Mesenchymal stem cell (in vitro differentiated cells and primary cell): ENCODE measurements at regions not wholly inside any gene's neighbourhood (a gene's known extent, or its start where the extent isn't known, plus 50 kb on each side); places are given as distances from the start of the nearest gene placed in this dataset.
A peak's percentile ranks its signal among the peaks of the same experiment; 100 is the strongest.

Experiments used
- DNase-seq: peaks from one replicate; pipeline ENCODE4 v3.0.0-alpha.2; 2013
- H2AFZ ChIP-seq: one replicate; pipeline ENCODE4 v1.6.1; 2013; ENCODE audit warnings: low read depth, mild to moderate bottlenecking, control low read depth, inconsistent platforms, low read length, moderate library complexity
- H2AK5ac ChIP-seq: 2 replicates; pipeline ENCODE4 v1.6.1; 2013; ENCODE audit warnings: low read length, moderate library complexity, mild to moderate bottlenecking, inconsistent platforms; ENCODE audit not compliant: severe bottlenecking
- H2BK120ac ChIP-seq: one replicate; pipeline ENCODE4 v1.6.1; 2013; ENCODE audit warnings: low read depth, mild to moderate bottlenecking, inconsistent platforms, low read length, moderate library complexity
- H2BK12ac ChIP-seq, 2 experiments: one replicate each; pipeline ENCODE4 v1.6.1; 2013; ENCODE audit warnings: inconsistent platforms in 2 of 2, low read length in 2 of 2, mild to moderate bottlenecking in 2 of 2, moderate library complexity in 2 of 2, control low read depth in 1 of 2
- H2BK15ac ChIP-seq: one replicate; pipeline ENCODE4 v1.6.1; 2013; ENCODE audit warnings: mild to moderate bottlenecking, low read depth, inconsistent platforms; ENCODE audit not compliant: poor library complexity, severe bottlenecking
- H2BK5ac ChIP-seq: 2 replicates; pipeline ENCODE4 v1.6.1; 2013; ENCODE audit warnings: low read depth, mild to moderate bottlenecking, low read length, control low read depth, inconsistent platforms; ENCODE audit not compliant: poor library complexity, severe bottlenecking
- H3K14ac ChIP-seq, 2 experiments: one replicate each; pipeline ENCODE4 v1.6.1; 2013; ENCODE audit warnings: inconsistent platforms in 2 of 2, low read length in 2 of 2, control low read depth in 1 of 2, mild to moderate bottlenecking in 1 of 2, moderate library complexity in 1 of 2
- H3K18ac ChIP-seq, 2 experiments: one replicate each; pipeline ENCODE4 v1.6.1; 2013; ENCODE audit warnings: inconsistent platforms in 2 of 2, low read length in 2 of 2, control low read depth in 1 of 2, low read depth in 1 of 2, mild to moderate bottlenecking in 1 of 2
- H3K23ac ChIP-seq, 2 experiments: one replicate each; pipeline ENCODE4 v1.6.1; 2013; ENCODE audit warnings: inconsistent platforms in 2 of 2, low read length in 2 of 2, mild to moderate bottlenecking in 2 of 2, moderate library complexity in 2 of 2, control low read depth in 1 of 2
- H3K27ac ChIP-seq: 2 replicates; pipeline ENCODE4 v1.5.1; 2013; ENCODE audit warnings: mild to moderate bottlenecking, moderate library complexity, low read length, control low read depth, inconsistent platforms; ENCODE audit not compliant: poor library complexity, severe bottlenecking
- H3K27me3 ChIP-seq, 2 experiments: 2 replicates each; pipeline versions ENCODE4 v1.6.1 to v1.7.0; 2013; ENCODE audit warnings: low read length in 2 of 2, mild to moderate bottlenecking in 2 of 2, moderate library complexity in 2 of 2, control low read depth in 1 of 2, inconsistent platforms in 1 of 2; ENCODE audit not compliant: control insufficient read depth in 1 of 2, insufficient read depth in 1 of 2
- H3K36me3 ChIP-seq, 2 experiments: 2 replicates each; pipeline versions ENCODE4 v1.6.1 to v1.7.0; 2013; ENCODE audit warnings: low read length in 2 of 2, control low read depth in 1 of 2, inconsistent platforms in 1 of 2, low read depth in 1 of 2, mild to moderate bottlenecking in 1 of 2; ENCODE audit not compliant: insufficient read depth in 2 of 2, control insufficient read depth in 1 of 2
- H3K4ac ChIP-seq, 2 experiments: one replicate each; pipeline ENCODE4 v1.6.1; 2013; ENCODE audit warnings: inconsistent platforms in 2 of 2, low read length in 2 of 2, mild to moderate bottlenecking in 2 of 2, moderate library complexity in 2 of 2, control low read depth in 1 of 2, low read depth in 1 of 2
- H3K4me1 ChIP-seq: 2 replicates; pipeline ENCODE4 v1.6.1; 2013; ENCODE audit warnings: low read depth, low read length, control low read depth; ENCODE audit not compliant: control insufficient read depth, insufficient read depth
- H3K4me2 ChIP-seq: 2 replicates; pipeline ENCODE4 v1.6.1; 2013; ENCODE audit warnings: low read length, mild to moderate bottlenecking, inconsistent platforms; ENCODE audit not compliant: poor library complexity, severe bottlenecking
- H3K4me3 ChIP-seq, 2 experiments: 2 replicates each; pipeline versions ENCODE4 v1.5.1 to v1.7.0; 2013; ENCODE audit warnings: low read length in 2 of 2, mild to moderate bottlenecking in 2 of 2, control low read depth in 1 of 2, low read depth in 1 of 2; ENCODE audit not compliant: insufficient read depth in 1 of 2
- H3K79me1 ChIP-seq: replicated peaks from 2 replicates; pipeline ENCODE4 v1.6.1; 2013; ENCODE audit warnings: mild to moderate bottlenecking, control low read depth, low read length, inconsistent platforms; ENCODE audit not compliant: poor library complexity, severe bottlenecking
- H3K9ac ChIP-seq: 2 replicates; pipeline ENCODE4 v1.7.0; 2013; ENCODE audit warnings: mild to moderate bottlenecking, low read length, moderate library complexity
- H3K9me3 ChIP-seq: 2 replicates; pipeline ENCODE4 v1.7.0; 2013; ENCODE audit warnings: mild to moderate bottlenecking, low read length; ENCODE audit not compliant: control insufficient read depth
- H4K8ac ChIP-seq: one replicate; pipeline ENCODE4 v1.6.1; 2013; ENCODE audit warnings: inconsistent platforms, mild to moderate bottlenecking, low read length, moderate library complexity
- H4K91ac ChIP-seq: one replicate; pipeline ENCODE4 v1.6.1; 2013; ENCODE audit warnings: mild to moderate bottlenecking, low read length, inconsistent platforms
- WGBS: methylation state at CpG from one replicate; pipeline ENCODE4 v1.1.7; 2013; ENCODE audit warnings: mixed read lengths; 5-methylcytosine and 5-hydroxymethylcytosine counted together

- no peak overlapping the region for H2BK12ac ChIP-seq
- no peak overlapping the region for H2AK5ac ChIP-seq
Observed at GRCh38 chr2:22930781-22931180, 454.2 kb upstream of the KLHL29 start.

GRCh38 chr2:22932288-22932687, 452.7 kb upstream of the KLHL29 start:
- no peak for DNase-seq
- H2BK12ac ChIP-seq, result no peak overlapping the region
- WGBS, result 64% methylated on average over 2 of the region's 3 CpGs

More at GRCh38 chr2:22930781-22931180, 454.2 kb upstream of the KLHL29 start:
- Histone ChIP-seq H3K27ac (no peak overlapping the region), H3K4me1 (no peaks in the 10 kb centered on the region), H4K91ac (no peak overlapping the region), H3K14ac (no peak overlapping the region), H3K79me1 (no peaks in the 10 kb centered on the region), H3K4ac (no peak overlapping the region), H2BK15ac (no peak overlapping the region), H3K4me2 (no peak overlapping the region), H3K9ac (no peak overlapping the region), H2BK5ac (no peak overlapping the region), H3K36me3 (no peaks in the 10 kb centered on the region), H3K27me3 (no peaks in the 10 kb centered on the region), H3K9me3 (no peaks in the 10 kb centered on the region), H3K4me3 (no peak overlapping the region), H3K23ac (no peak overlapping the region), H2BK120ac (no peak overlapping the region), H3K18ac (no peak overlapping the region), H4K8ac (no peak overlapping the region), H2AFZ (peak overlapping the region; percentile 14)
- WGBS, result 59% methylated on average over 3 of the region's 6 CpGs
- no peak for DNase-seq

DNA sequence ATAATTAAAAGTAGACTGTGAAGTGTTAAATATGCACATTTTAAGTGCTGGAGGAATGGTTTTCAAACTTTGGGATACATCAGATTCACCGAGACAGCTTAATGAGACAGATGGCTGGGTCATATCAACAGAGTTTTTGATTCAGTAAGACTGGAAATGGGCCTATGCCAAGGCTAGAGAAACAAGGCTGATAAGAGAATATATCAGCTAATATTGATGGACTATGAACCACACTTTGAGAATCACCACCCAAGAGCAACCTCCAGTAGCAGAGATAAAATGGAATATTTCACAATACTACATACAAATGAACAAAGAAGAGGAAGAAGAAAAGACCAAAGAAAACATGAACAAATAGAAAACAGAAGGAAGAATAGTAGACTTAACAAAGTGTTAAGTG, 450.2 kb upstream of the KLHL29 start:
- no peak overlapping the region for H3K14ac ChIP-seq
- no peak overlapping the region for H2BK120ac ChIP-seq
- no peak overlapping the region for H3K4me3 ChIP-seq
- H3K9me3 ChIP-seq, result no peaks in the 10 kb centered on the region
- no peak overlapping the region for H2AK5ac ChIP-seq
- DNase-seq, result no peak
- no peak overlapping the region for H3K23ac ChIP-seq
- no peak overlapping the region for H2BK15ac ChIP-seq
- H3K4me2 ChIP-seq, result no peak overlapping the region
- no peak overlapping the region for H3K4ac ChIP-seq
- H3K36me3 ChIP-seq, result no peaks in the 10 kb centered on the region
- WGBS, result 69% methylated on average over 1 of the region's 1 CpG
- H3K27me3 ChIP-seq, result no peaks in the 10 kb centered on the region
- H3K27ac ChIP-seq, result no peak overlapping the region
- H3K9ac ChIP-seq, result no peak overlapping the region
- no peak overlapping the region for H4K91ac ChIP-seq
- no peak overlapping the region for H2AFZ ChIP-seq
- no peak overlapping the region for H2BK5ac ChIP-seq
- H3K18ac ChIP-seq, result no peak overlapping the region
- no peaks in the 10 kb centered on the region for H3K4me1 ChIP-seq
- H2BK12ac ChIP-seq, result no peak overlapping the region
- no peak overlapping the region for H4K8ac ChIP-seq
- H3K79me1 ChIP-seq, result no peaks in the 10 kb centered on the region

More at GRCh38 chr2:22932288-22932687, 452.7 kb upstream of the KLHL29 start:
- no peak overlapping the region for H3K23ac ChIP-seq
- H3K4ac ChIP-seq, result no peak overlapping the region
- H3K18ac ChIP-seq, result no peak overlapping the region
- no peak overlapping the region for H3K4me2 ChIP-seq
- H2BK15ac ChIP-seq, result no peak overlapping the region
- no peak overlapping the region for H2AFZ ChIP-seq
- H3K14ac ChIP-seq, result no peak overlapping the region
- no peaks in the 10 kb centered on the region for H3K4me1 ChIP-seq
- no peaks in the 10 kb centered on the region for H3K79me1 ChIP-seq
- H2BK120ac ChIP-seq, result no peak overlapping the region
- no peaks in the 10 kb centered on the region for H3K9me3 ChIP-seq
- no peak overlapping the region for H4K91ac ChIP-seq
- no peaks in the 10 kb centered on the region for H3K36me3 ChIP-seq
- no peak overlapping the region for H2BK5ac ChIP-seq
- H2AK5ac ChIP-seq, result no peak overlapping the region
- H4K8ac ChIP-seq, result no peak overlapping the region
- no peak overlapping the region for H3K9ac ChIP-seq
- H3K27ac ChIP-seq, result no peak overlapping the region
- no peak overlapping the region for H3K4me3 ChIP-seq
- H3K27me3 ChIP-seq, result no peaks in the 10 kb centered on the region

DNA sequence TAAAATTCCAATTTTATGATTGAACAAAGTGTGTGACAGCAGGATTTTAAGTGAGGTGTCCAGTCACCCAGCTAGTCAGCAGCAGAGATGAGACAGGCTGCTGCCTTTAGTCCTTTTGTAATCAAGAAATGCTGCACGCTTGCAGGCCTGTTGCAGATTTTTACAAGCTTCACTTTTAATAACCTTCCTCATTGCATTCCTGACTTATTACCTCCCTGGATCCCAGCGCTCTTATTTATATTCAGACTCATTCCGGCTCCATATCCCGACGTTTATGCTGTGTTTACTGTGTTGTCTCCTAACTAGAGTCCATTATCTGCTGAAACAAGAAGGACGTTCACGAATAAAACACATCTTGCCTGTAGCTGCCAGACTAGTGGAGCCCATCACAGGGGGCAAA, 442.5 kb upstream of the KLHL29 start:
- H2BK12ac ChIP-seq, result no peak overlapping the region
- no peaks in the 10 kb centered on the region for H3K79me1 ChIP-seq
- H4K8ac ChIP-seq, result no peak overlapping the region
- H3K9me3 ChIP-seq, result no peaks in the 10 kb centered on the region
- no peak overlapping the region for H4K91ac ChIP-seq
- no peak overlapping the region for H3K4ac ChIP-seq
- H3K23ac ChIP-seq, result no peak overlapping the region
- H3K14ac ChIP-seq, result no peak overlapping the region
- H2BK120ac ChIP-seq, result no peak overlapping the region
- H2BK5ac ChIP-seq, result no peak overlapping the region
- no peaks in the 10 kb centered on the region for H3K27me3 ChIP-seq
- DNase-seq, result no peak
- no peaks in the 10 kb centered on the region for H3K36me3 ChIP-seq
- H3K27ac ChIP-seq, result no peak overlapping the region
- no peak overlapping the region for H2AK5ac ChIP-seq
- H3K4me2 ChIP-seq, result no peak overlapping the region
- no peak overlapping the region for H2BK15ac ChIP-seq
- no peak overlapping the region for H3K18ac ChIP-seq
- no peak overlapping the region for H3K4me3 ChIP-seq
- H3K4me1 ChIP-seq, result no peaks in the 10 kb centered on the region
- no peak overlapping the region for H2AFZ ChIP-seq
- H3K9ac ChIP-seq, result no peak overlapping the region
- 82% methylated on average over 7 of the region's 7 CpGs for WGBS
